CD4-positive, CD25-positive, alpha-beta regulatory T cell (primary cell): ENCODE measurements at regions not wholly inside any gene's neighbourhood (a gene's known extent, or its start where the extent isn't known, plus 50 kb on each side); places are given as distances from the start of the nearest gene placed in this dataset.

ENCODE experiments used
- ATAC-seq, 2 donors: fragments of 150-1000 bp; cut with Tn5 transposase; one replicate each; pipeline ENCODE4 v1.10.0; 2021; ENCODE audit warnings: low read depth in 2 of 2, moderate number of reproducible peaks in 2 of 2, moderate library complexity in 1 of 2
- DNase-seq, 3 donors: peaks; one replicate each; pipeline versions ENCODE4 v3.0.0 to v3.0.0-alpha.2; 2012 to 2022; ENCODE audit warnings: mixed read lengths in 1 of 3
- H3K27ac ChIP-seq: one replicate; pipeline ENCODE4 v1.7.0; 2013; ENCODE audit warnings: mild to moderate bottlenecking, low read length; ENCODE audit not compliant: insufficient read depth, poor library complexity, severe bottlenecking
- H3K27me3 ChIP-seq: one replicate; pipeline ENCODE4 v1.7.0; 2013; ENCODE audit warnings: low read length; ENCODE audit not compliant: control insufficient read depth, insufficient read depth
- H3K36me3 ChIP-seq: one replicate; pipeline ENCODE4 v1.7.0; 2013; ENCODE audit warnings: mild to moderate bottlenecking, low read length, moderate library complexity; ENCODE audit not compliant: control insufficient read depth, insufficient read depth
- H3K4me1 ChIP-seq: 2 replicates; pipeline ENCODE4 v1.7.0; 2013; ENCODE audit warnings: mild to moderate bottlenecking, low read length; ENCODE audit not compliant: insufficient read depth, control insufficient read depth, poor library complexity, severe bottlenecking
- H3K4me3 ChIP-seq: one replicate; pipeline ENCODE4 v1.7.0; 2013; ENCODE audit warnings: low read depth, mild to moderate bottlenecking, low read length, moderate library complexity
- H3K9me3 ChIP-seq, 2 experiments: 1 replicate in 1 of 2; 2 replicates in 1 of 2; pipeline ENCODE4 v1.7.0; 2013; ENCODE audit warnings: low read length in 2 of 2, mild to moderate bottlenecking in 1 of 2, moderate library complexity in 1 of 2; ENCODE audit not compliant: control insufficient read depth in 2 of 2
- H3K27ac Mint-ChIP-seq, 3 donors: one replicate each; pipeline ENCODE4 v1.8.0; 2020 to 2022; ENCODE audit warnings: mild to moderate bottlenecking in 3 of 3, mixed read lengths in 3 of 3, moderate library complexity in 2 of 3
- H3K27me3 Mint-ChIP-seq: one replicate; pipeline ENCODE4 v1.8.0; 2022; ENCODE audit warnings: mild to moderate bottlenecking, mixed read lengths
- H3K36me3 Mint-ChIP-seq: one replicate; pipeline ENCODE4 v1.8.0; 2020; ENCODE audit warnings: mixed read lengths
- H3K4me1 Mint-ChIP-seq, 4 donors: one replicate each; pipeline ENCODE4 v1.8.0; 2020 to 2022; ENCODE audit warnings: mixed read lengths in 4 of 4, mild to moderate bottlenecking in 1 of 4
- H3K4me3 Mint-ChIP-seq, 4 donors: one replicate each; pipeline ENCODE4 v1.8.0; 2020 to 2022; ENCODE audit warnings: mild to moderate bottlenecking in 4 of 4, mixed read lengths in 4 of 4, moderate library complexity in 3 of 4
- H3K9me3 Mint-ChIP-seq, 7 donors: one replicate each; pipeline ENCODE4 v1.8.0; 2020 to 2022; ENCODE audit warnings: mixed read lengths in 7 of 7, mild to moderate bottlenecking in 3 of 7, moderate library complexity in 2 of 7

- Mint-ChIP-seq H3K27me3 (peaks cover 5% of the 10 kb centered on the region), H3K4me1 (no peaks in the 10 kb centered on the region), H3K9me3 (peaks cover 0 to 3% (median 2%) of the 10 kb centered on the region in 7 donors), H3K27ac (no peak overlapping the region), H3K36me3 (no peaks in the 10 kb centered on the region), H3K4me3 (no peak overlapping the region)
- Histone ChIP-seq H3K27me3 (no peaks in the 10 kb centered on the region), H3K4me3 (no peak overlapping the region), H3K27ac (no peak overlapping the region), H3K36me3 (no peaks in the 10 kb centered on the region), H3K9me3 (no peaks in the 10 kb centered on the region), H3K4me1 (no peaks in the 10 kb centered on the region)
- ATAC-seq (no peak), DNase-seq (no peak)
These were observed 299.2 kb downstream of the MN1 start for GRCh38 chr22:27502327-27502726.

GRCh38 chr22:27504360-27505253 is 296.9 kb downstream of the MN1 start:
- no peak for ATAC-seq
- Mint-ChIP-seq H3K4me3 (no peak overlapping the region), H3K27ac (no peak overlapping the region), H3K36me3 (no peaks in the 10 kb centered on the region), H3K9me3 (peaks cover 0 to 3% (median 2%) of the 10 kb centered on the region in 7 donors), H3K4me1 (no peaks in the 10 kb centered on the region), H3K27me3 (peaks cover 5% of the 10 kb centered on the region)
- Histone ChIP-seq H3K9me3 (no peaks in the 10 kb centered on the region), H3K27ac (no peak overlapping the region), H3K36me3 (no peaks in the 10 kb centered on the region), H3K4me3 (no peak overlapping the region), H3K27me3 (no peaks in the 10 kb centered on the region), H3K4me1 (no peaks in the 10 kb centered on the region)
- DNase-seq: no peak

- Mint-ChIP-seq H3K4me1 (no peaks in the 10 kb centered on the region), H3K4me3 (no peak overlapping the region), H3K27me3 (peaks cover 5% of the 10 kb centered on the region), H3K36me3 (no peaks in the 10 kb centered on the region), H3K9me3 (peaks cover 0 to 3% (median 2%) of the 10 kb centered on the region in 7 donors), H3K27ac (no peak overlapping the region)
- Histone ChIP-seq H3K36me3 (no peaks in the 10 kb centered on the region), H3K27ac (no peak overlapping the region), H3K9me3 (no peaks in the 10 kb centered on the region), H3K4me3 (no peak overlapping the region), H3K4me1 (no peaks in the 10 kb centered on the region), H3K27me3 (no peaks in the 10 kb centered on the region)
- DNase-seq (no peak), ATAC-seq (no peak)
These were observed 294.4 kb downstream of the MN1 start for GRCh38 chr22:27507111-27507611.

- DNase-seq: no peak
- Mint-ChIP-seq H3K27me3 (peaks cover 5% of the 10 kb centered on the region), H3K27ac (no peak overlapping the region), H3K4me3 (no peak overlapping the region), H3K9me3 (peaks cover 0 to 3% (median 2%) of the 10 kb centered on the region in 7 donors), H3K4me1 (no peaks in the 10 kb centered on the region), H3K36me3 (no peaks in the 10 kb centered on the region)
- Histone ChIP-seq H3K27me3 (no peaks in the 10 kb centered on the region), H3K4me3 (no peak overlapping the region), H3K36me3 (no peaks in the 10 kb centered on the region), H3K27ac (no peak overlapping the region), H3K9me3 (no peaks in the 10 kb centered on the region), H3K4me1 (no peaks in the 10 kb centered on the region)
- no peak for ATAC-seq
These were observed 293.5 kb downstream of the MN1 start for GRCh38 chr22:27507935-27508526.

GRCh38 chr22:27509132-27509920 is 292.2 kb downstream of the MN1 start:
- no peaks in the 10 kb centered on the region for H3K27me3 Mint-ChIP-seq

GRCh38 chr22:27510024-27510423 is 291.5 kb downstream of the MN1 start:
- no peaks in the 10 kb centered on the region for H3K36me3 Mint-ChIP-seq

More at GRCh38 chr22:27509132-27509920, 292.2 kb downstream of the MN1 start:
- ATAC-seq (no peak), DNase-seq (no peak)
- Histone ChIP-seq H3K27me3 (no peaks in the 10 kb centered on the region), H3K27ac (no peak overlapping the region), H3K4me1 (no peaks in the 10 kb centered on the region), H3K9me3 (no peaks in the 10 kb centered on the region), H3K4me3 (no peak overlapping the region), H3K36me3 (no peaks in the 10 kb centered on the region)
- no peak overlapping the region for H3K27ac Mint-ChIP-seq
- no peaks in the 10 kb centered on the region for H3K36me3 Mint-ChIP-seq
- peaks cover 0 to 2% (median 0%) of the 10 kb centered on the region in 7 donors for H3K9me3 Mint-ChIP-seq
- no peaks in the 10 kb centered on the region for H3K4me1 Mint-ChIP-seq
- H3K4me3 Mint-ChIP-seq: no peak overlapping the region

GRCh38 chr22:27512283-27512761 is 289.2 kb downstream of the MN1 start:
- no peak for ATAC-seq
- H3K4me3 Mint-ChIP-seq: no peak overlapping the region
- no peak for DNase-seq

More at GRCh38 chr22:27510024-27510423, 291.5 kb downstream of the MN1 start:
- Histone ChIP-seq H3K27me3 (no peaks in the 10 kb centered on the region), H3K27ac (no peak overlapping the region), H3K36me3 (no peaks in the 10 kb centered on the region), H3K4me3 (no peak overlapping the region), H3K9me3 (no peaks in the 10 kb centered on the region), H3K4me1 (no peaks in the 10 kb centered on the region)
- Mint-ChIP-seq H3K4me1 (no peaks in the 10 kb centered on the region), H3K27ac (no peak overlapping the region), H3K27me3 (no peaks in the 10 kb centered on the region), H3K4me3 (no peak overlapping the region), H3K9me3 (peaks cover 0 to 2% (median 0%) of the 10 kb centered on the region in 7 donors)
- DNase-seq (no peak), ATAC-seq (no peak)

More at GRCh38 chr22:27512283-27512761, 289.2 kb downstream of the MN1 start:
- Mint-ChIP-seq H3K4me1 (no peaks in the 10 kb centered on the region), H3K9me3 (peaks cover 0 to 2% (median 0%) of the 10 kb centered on the region in 7 donors), H3K36me3 (no peaks in the 10 kb centered on the region), H3K27ac (no peak overlapping the region), H3K27me3 (peaks cover 4% of the 10 kb centered on the region)
- Histone ChIP-seq H3K27me3 (no peaks in the 10 kb centered on the region), H3K27ac (no peak overlapping the region), H3K4me1 (no peaks in the 10 kb centered on the region), H3K9me3 (no peaks in the 10 kb centered on the region), H3K4me3 (no peak overlapping the region), H3K36me3 (no peaks in the 10 kb centered on the region)
